UCSD-AML1 (cell line): ENCODE measurements at regions not wholly inside any gene's neighbourhood (a gene's known extent, or its start where the extent isn't known, plus 50 kb on each side); places are given as distances from the start of the nearest gene placed in this dataset.
"Not testable (repeated sequence)": the region's sequence is repeated elsewhere in the genome, so short reads cannot be mapped to it uniquely, and the experiment has no call there.

Source experiments
- DNase-seq: peaks from one replicate; lab custom pipeline; 2025; ENCODE audit not compliant: unreplicated experiment; lab: John Stamatoyannopoulos, UW

- DNase-seq, result no peak
These were observed 63.5 kb upstream of the OSMR start for GRCh38 chr5:38782180-38782835.

- DNase-seq, result no peak
These were observed 62.7 kb upstream of the OSMR start for GRCh38 chr5:38783011-38783561.

DNA sequence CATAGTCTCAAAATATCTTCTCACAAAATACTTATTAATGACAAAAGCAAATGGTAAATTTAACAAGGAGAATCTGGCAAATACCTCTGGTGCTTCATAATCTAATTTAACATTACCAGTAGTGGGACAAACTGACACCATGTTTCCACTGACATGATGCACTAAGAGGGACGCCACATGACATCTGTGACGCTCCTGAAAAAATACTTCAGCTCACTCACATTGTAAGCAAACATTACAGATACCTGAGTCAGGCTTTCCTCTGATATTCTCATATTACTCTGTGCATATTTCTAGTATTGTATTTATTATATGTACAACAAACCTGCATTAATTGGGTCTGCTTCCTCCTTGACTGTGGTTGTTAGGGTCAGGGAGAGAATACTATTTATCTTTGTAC, 56.7 kb upstream of the OSMR start:
- DNase-seq, result no peak

DNA sequence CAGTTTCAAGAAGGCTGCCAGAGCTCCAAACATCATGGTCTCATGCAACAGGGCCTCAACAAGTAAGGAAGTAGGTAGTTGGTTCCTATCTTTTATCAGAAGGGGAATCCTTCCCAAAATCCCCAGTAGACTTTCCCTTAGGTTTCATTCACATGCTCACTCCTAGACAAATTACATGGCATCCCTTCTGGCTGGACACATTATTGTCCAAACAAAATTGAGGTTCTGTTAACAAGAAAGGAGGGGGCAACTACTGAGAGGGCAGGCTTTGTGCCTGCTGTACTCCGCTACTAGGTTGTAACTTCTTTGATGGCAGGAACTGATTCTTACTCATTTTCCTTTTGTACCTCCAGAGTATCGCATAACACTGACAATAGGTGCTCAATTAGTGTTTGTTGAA, 56.0 kb upstream of the OSMR start:
- DNase-seq, result no peak

GRCh38 chr5:38790268-38790667, 55.5 kb upstream of the OSMR start:
- no peak for DNase-seq

- DNase-seq, result no peak
These were observed 54.9 kb upstream of the OSMR start for GRCh38 chr5:38790891-38791290.

DNA sequence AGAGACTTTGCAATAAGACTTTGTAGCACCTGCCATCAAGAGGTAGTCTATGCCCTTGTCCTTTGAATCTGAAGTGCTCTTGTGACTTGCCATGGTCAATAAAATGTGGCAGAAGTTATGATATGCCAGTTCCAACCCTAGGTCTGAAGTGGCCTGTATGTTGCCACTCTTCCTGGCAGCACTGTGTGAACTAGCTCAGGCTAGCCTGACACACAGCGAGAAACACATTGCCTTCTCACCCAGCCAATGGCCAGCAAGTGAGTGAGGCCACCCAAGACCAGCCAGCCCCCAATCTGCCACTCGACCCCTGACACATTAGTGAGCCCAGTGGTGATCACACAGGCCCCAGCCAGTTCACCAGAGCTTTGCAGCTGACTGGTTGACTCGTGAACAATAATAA, 52.7 kb upstream of the OSMR start:
- DNase-seq, result no peak

DNA sequence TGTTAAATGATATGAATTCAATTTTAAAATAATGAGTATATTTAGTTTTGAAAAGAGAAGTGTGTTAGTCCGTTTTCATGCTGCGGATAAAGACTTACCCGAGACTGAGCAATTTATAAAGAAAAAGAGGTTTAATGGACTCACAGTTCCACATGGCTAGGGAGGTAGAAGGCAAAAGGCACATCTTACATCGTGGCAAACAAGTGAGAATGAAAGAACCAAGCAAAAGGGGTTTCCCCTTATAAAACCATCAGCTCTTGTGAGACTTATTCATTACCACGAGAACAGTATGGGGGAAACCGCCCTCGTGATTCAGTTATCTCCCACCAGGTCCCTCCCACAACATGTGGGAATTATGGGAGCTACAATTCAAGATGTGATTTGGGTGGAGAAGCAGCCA, 51.8 kb upstream of the OSMR start:
- DNase-seq, result not testable (repeated sequence)

GRCh38 chr5:38794986-38795385, 50.8 kb upstream of the OSMR start:
- DNase-seq, result no peak

- DNase-seq, result no peak
These were observed 49.6 kb upstream of the OSMR start for GRCh38 chr5:38795986-38796741.
